ENCODE measurements at regions not wholly inside any gene's neighbourhood (a gene's known extent, or its start where the extent isn't known, plus 50 kb on each side); places are given as distances from the start of the nearest gene placed in this dataset.
A peak's percentile ranks its signal among the peaks of the same experiment; 100 is the strongest.
"Not testable (repeated sequence)": the region's sequence is repeated elsewhere in the genome, so short reads cannot be mapped to it uniquely, and the experiment has no call there.

DNA sequence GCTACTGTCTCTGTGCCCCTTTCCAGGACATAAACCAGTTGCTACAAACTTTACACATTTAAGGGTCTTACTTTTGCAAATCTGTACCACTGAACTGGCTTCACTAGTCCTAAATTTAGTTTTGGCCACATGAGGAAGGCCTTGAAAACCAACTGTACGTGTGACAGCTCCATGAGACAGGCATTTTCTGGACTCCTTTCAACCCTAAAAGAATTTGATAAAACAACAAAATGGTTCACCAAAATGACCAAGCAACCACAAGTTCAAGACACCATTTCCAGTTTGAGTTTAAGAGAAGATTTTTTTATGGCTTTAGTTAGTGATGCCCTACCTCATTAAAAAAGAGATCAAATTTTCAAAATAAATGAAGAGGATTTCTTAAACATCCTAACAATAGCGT, 246.4 kb downstream of the ZNF674 start:
- DNase-seq = no peak

DNA sequence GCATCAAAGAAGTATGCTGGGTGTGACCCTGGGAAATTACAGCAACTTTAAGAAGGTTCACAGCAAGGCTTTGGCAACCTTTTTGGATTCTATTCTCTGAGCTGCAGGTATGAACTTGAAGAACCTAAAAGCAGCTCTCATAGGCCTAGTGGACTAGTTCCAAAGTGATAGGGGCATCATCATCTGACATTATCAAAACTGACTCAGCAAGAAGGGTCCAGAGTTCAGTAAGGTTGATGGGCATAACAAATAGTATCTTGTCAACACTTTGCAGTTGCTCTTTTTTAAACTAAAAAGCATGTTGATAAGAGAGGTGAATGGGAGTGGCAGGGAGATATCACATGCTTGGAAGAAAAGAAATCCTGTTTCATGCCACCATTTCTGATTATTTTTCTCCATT, 249.3 kb downstream of the ZNF674 start:
- no peak for DNase-seq

DNA sequence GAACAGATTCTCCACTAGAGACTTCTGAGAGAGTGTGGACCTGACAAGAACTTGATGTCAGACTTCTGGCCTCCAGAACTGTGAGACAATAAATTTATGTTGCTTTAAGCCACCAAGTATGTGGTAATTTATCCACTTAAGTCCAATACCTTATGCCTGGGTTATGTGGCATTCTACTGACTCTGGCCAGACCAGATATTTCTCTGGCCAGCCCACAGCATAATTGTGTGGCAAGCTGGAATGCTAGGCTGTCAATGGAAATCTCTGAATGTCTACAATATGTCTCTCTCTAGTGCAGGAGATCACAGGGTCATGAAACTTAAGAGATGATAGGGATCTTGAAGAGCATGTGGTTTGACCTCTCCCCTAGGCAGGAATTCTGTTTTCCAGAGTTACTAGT, 251.0 kb downstream of the ZNF674 start:
- DNase-seq = no peak

DNA sequence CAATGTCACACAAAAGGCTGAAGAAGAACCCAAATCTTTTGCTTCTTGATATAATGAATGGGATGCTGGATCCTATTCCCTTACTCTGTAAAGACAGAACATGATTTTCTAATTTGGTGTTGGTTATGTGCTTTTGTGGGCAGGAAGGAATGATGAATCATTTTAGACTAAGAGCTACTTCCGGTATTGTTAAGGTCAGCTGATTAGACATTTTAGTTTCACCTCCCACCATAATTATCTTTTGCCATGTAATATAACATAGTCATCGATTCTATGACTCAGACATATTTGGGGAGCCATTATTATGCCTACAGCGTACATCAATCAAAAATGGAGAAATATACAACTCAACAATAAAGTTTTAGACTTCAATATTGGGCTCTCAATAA, 265.3 kb downstream of the ZNF674 start:
- no peak for DNase-seq

DNA sequence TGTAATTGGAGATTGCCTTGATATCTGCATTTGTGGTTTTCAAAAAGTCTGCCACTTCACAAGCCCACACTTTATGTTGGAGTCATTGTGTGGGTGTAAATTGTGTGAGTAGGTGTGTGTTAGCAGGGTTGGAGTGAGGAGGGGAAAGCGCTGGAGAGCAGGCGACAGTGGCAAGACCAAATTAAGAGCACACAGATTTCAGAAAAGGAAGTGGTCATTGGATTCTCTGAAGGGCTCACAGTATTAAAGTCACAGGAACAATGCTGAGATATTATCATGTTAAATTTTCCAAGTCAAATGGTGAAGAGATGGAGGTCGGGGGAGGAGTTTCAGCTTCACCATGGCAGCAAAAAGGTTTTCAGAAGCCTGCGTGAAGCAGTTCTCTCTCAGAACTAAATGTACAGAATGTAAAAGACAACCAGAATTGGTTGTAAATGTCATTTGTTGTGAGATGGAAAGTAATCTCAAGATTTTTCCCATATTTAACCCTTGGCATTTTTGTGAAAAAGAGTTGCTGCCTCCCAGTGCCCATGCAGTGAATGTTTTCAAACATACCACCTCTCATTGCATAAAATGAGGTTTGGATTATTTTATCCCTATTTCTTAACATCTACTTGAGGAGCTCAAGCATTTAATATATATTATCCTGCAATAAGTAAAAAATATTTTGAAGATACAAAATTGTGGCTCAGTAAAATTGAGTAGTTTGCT, 265.9 kb downstream of the ZNF674 start:
- peak in 1 of 2 experiments; percentile 17 for DNase-seq

DNA sequence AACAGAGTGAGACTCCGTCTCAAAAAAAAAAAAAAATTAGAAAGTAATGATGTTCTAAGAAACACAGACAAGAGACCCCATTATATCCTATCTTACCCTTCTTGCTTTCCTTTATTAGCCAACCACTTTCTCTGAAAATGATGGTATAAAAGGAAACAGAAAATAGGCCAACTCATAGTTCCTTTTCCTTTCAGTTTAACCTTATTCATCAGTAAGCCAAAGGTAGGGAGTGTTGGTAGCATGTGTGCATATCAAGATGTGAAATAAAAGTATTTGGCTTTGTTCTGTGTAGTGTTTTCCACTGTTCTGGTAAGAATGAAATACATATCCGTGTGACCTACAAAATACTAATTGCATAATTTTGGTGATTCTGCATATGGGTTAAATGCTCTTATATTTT, 266.6 kb downstream of the ZNF674 start:
- no peak for DNase-seq

DNA sequence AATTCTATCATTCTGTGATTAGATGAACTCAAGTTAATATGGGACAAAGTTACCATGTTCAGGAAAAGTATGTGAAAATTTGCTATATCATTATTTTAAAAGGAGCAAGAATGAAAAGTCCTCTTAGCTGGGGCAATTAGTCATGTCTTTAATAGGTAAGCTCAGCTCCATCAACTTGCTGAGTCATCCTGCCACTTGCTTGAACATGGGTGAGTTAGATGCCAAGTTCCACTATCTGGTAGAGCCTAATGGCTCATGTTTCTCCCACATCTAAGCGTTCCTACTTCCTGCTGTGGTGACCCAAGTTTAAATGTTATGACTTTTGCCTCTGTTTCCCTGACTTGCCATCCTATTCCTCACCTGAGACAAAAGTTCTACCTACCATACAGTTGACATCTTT, 276.8 kb downstream of the ZNF674 start:
- peak in 1 of 2 experiments; percentile 30 for DNase-seq

DNA sequence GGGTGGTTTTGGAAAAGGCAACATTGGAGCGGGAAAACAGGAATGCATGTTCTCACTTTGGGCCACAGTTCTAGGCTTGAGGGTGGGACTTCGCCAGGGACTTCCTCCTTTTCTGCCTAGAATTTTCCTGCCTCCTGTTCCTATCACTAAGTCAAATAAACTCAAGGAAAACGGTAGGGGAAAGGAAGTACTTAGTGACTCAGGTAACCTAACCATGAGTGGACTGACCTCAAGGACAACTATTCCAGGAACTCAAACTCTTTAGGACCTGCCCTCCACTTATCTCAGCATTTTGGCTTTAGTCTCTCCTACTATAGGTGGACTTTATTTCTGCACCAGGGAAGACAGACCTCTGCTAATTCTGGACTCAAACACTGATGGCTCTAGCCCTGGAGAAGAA, 281.7 kb downstream of the ZNF674 start:
- no peak for DNase-seq

DNA sequence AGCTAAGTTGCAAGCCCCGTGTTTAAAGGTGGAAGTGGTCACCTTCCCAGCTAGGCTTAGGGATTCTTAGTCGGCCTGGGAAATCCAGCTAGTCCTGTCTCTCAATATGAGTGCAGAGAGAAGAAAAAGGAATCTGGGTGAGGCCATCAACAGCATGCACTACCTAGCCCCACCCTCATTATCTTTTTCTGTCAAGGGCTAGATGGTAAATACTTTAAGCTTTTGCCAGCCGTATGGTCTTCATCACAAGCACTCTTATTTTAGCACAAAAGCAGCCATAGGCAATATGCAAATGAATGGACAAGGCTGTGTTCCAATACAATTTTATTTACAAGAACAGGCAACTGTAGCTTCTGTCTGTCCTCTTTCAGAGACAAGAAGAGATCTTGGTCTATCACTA, 282.9 kb downstream of the ZNF674 start:
- DNase-seq = no peak

DNA sequence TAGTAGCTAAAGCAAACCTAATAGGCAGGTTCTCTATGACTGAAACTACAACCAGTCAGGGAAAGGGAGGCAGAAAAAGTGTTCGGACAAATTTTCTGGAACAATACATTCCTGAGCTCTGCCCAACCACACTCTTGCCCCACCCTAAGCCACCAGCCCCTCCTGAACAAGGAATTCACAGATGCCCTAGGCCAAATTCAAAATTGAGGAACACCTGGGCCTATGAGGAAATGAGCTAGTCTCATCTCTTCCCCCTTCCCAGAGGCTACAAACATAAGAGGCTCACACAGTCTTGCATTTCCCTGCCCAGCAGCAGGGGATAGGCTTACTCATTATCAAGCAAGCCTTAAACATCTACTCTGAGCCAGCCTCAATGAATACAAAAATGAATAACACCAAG, 284.7 kb downstream of the ZNF674 start:
- DNase-seq = no peak

DNA sequence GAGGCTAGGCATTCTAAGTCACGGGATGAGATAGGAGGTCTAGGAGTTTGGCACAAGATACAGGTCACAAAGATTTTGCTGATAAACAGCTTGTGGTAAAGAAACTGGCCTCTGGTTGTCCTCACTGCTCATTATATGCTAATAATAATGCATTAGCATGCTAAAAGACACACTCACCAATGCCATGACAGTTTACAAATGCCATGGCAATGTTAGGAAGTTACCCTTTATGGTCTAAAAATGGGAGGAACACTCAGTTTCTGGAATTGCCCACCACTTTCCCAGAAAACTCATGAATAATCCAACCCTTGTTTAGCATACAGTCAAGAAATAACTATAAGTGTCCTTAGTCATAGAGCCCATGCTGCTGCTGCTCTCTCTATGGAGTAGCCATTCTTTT, 286.9 kb downstream of the ZNF674 start:
- no peak for DNase-seq

DNA sequence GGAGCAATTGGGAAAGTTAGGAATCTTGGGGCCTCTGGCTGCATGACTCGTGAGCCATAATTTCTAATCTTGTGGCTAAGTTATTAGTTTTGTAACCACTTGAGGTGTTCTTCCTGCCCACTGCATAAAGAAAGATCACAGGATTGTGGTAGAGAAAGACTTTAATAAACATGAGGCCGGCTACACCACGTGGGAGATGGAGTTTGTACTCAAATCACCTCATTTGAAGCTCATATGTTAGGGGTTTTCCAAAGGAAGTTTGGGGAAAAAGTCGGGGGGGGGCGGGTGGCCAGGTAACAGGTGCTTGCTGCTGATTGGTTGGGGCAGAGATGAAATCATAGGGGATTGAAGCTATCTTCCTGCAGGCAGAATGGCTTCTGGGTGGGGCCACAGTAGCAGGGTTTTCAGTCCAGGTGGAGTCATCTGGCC, 287.8 kb downstream of the ZNF674 start:
- peak in 1 of 2 experiments; percentile 25 for DNase-seq

DNA sequence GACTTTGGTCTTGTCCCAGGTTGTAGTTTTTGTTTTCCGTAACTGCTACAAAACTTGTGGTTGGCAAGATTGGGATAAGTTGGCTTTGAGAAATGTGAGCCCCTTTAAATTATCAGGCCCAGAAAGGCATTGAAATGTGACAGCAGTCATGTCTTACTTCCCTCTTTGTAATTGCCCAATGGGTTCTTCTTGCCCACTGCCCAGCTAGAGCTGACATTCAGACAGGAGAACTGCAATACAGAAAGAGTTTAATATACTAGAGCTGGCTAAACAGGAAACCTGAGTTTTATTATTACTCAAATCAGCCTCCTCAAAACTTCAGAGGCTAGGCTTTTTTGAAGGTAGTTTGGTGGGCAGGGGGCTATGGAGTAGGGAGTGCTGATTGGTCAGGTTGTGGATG, 288.3 kb downstream of the ZNF674 start:
- DNase-seq = no peak

DNA sequence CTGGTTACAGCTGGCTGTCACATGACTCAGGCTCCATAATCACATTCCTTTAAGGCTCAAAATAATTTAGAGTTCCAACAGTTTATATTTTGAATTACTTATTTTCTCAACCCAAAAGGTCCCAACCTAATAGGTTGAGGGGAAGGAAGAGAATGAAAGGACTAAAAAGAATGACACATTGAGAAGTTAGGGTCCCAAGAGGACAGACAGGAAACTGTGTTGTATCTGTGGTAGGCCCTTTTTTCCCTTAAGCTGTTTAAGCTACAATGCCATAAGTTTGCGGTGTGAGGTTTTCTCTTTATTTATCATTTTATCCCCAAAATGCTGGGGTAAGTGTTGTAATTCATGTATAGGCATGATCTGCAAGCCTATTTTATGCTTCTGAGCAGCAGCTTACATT, 290.2 kb downstream of the ZNF674 start:
- DNase-seq = no peak

DNA sequence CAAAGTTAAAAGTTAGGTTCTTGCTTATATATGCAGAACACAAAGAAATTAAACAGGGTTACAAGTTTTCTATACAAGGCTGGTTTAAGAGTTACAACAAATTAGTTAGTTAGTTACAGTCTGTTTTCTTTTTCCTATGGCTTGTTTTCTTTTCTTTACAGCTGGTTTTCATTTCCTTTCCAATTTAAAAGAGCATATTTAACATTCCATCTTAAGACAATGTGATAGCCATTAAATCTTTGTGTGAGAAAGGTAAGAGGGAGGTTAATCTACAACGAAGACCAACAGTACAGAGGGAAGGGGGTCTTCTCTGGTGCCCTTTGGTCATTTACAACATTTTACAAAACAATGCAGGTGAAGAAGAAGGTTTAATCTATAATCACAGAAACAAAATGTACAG, 290.6 kb downstream of the ZNF674 start:
- DNase-seq = no peak

DNA sequence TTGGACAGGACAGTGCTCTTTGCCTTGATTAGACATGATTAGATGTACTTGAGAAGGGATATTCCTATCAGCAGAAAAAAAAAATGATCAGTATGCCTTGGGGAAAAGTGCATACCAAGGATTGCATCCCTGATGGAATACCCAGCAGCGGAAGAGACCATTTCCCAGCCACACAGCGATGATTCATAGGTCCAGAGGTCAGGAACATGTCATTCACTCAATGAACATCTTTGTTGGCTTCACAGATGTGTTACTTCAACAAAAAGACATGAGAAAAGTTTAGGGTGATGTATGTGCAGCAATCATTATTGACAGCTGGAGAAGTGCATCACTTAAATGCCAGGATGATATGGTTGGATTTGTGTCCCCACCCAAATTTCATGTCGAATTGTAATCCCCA, 293.5 kb downstream of the ZNF674 start:
- no peak for DNase-seq

DNA sequence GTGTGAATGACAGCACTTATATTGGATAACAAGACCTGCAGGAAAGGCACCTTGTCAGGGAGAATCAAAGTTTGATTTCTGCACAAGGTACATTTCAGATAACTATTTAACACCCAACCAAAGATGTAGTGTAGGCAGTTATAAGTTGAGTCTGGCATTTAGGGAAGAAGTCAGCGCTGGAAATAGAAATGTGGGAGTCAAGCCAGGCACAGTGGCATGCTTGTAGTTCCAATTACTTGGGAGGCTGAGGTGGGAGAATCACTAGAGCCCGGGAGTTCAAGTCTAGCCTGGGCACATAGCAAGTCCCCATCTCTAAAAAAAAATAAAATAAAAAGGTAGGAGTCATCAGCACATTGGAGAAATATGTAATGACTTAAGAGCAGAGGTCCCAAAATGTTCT, 295.1 kb downstream of the ZNF674 start:
- DNase-seq = no peak

DNA sequence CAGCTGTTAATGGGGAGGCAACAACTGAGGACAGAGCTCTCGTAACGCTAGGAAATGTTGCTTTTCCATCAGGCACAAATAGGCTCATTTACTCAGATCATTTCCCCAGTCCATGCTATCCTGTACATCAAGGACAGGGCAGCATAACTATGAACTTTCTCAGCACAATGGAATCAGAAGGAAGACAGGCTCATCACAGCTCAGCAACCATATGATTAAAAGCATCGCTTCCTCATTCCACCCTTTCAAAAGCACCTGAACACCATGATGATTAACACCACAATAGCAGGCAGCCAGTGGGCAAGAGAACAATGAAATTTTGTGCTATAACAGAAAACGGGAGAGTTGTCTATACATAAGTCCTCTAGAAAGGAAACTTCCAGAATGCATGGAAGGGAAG, 297.8 kb downstream of the ZNF674 start:
- DNase-seq = no peak

DNA sequence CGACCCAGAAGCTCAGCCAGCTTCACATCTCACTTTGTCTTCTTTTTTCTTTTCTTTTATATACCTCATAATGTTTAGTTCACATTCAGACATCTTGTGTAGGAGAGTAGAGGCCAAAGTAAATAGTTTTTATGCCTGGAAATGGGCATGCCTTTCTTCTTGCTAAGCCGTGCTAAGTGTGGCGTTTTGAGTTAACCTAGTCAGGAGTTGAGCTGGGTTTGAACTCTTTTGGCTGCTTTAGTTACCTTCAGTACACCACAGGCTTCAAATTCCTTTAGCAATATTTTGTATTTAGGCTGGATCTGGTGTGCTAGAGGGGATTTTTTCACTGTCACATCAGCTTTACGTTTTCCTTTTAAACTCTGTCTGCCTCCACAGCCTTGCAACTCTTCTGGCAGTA, 300.8 kb downstream of the ZNF674 start:
- no peak for DNase-seq

DNA sequence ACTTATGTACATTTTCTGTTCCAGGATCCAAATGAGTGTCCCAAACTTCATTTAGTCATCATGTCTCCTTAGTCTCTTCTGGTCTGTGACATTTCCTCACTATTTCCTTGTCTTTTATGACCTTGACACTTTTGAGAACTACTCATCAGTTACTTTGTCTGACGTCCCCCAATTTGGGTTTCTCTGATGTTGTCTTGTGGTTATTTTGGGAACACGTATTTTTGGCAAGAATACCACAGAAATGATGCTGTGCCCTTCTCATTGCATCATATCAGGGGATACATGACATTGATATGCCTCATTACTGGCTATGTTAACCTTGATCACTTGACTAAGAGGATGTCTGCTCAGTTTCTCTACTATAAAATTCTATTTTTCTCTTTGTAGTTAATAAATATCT, 308.8 kb downstream of the ZNF674 start:
- no peak for DNase-seq

DNA sequence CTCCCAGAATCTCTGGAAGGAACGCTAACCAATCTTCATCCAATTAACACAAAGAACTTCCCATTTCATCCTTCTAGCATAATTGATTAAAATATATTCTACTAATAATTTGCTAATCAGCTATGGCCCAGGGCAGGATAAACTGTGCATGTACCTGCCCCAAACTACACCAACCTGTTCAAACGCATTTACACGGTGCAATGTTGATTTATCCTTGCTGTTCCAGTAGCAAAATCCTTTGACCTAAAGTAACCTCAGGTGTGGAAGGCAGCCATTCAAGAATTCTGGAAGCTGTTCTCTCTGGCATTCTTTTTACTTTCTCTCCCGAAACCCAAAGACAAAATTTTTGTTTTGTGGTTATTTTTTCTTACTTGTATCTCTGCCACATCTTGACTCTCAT, 309.4 kb downstream of the ZNF674 start:
- no peak for DNase-seq

DNA sequence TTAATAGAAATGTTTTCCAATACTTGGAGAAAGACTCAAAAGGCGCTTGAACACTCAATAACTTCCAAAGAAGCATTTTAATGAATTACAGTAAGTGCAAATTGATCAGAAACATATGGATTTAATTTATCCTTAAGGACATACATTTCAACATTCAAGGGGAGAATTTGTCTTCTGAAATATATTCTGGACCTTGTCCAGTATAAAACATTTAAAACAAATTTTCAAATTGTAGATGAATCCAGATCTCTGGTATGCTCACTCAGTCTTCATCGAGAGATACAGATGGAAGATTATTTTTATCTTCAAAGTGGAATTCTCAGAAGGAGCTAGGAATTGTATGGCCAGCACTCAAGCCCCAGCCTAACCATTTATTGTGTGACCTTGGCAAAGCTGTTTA, 310.4 kb downstream of the ZNF674 start:
- DNase-seq = no peak

DNA sequence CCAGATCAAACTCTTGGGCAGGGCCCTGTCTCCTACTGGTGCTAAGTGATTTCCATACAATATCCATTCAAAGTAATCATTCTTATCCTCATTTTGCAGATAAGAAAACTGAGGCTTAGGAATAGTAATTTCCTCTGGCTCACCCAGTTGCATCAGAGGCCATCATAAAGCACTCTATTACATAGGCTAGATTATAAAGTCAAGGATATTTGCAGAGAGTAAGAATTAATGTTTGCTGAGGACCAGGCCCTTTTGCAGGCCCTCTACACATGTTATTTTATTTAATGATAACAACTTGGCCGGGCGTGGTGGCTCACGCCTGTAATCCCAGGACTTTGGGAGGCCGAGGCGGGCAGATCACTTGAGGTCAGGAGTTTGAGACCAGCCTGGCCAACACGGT, 316.8 kb downstream of the ZNF674 start:
- no peak for DNase-seq

DNA sequence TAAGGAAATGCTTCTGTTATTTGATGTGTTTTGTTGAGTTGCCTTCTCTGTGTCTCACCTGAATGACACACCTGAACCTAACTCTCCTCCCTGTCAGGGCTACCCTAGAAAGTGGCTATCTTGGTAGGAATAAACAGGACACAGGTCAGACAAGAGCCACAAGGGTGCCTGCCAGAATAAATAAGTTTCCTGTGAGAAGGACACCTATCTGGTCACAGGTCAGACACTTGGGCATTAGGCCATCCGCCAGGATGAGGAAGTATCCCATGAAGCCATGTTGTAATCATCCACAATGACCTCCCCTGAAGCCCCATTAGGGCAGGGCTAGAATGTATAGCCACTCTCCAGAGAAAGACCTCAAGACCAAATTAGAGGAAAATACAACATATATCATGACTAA, 318.8 kb downstream of the ZNF674 start:
- DNase-seq = no peak

DNA sequence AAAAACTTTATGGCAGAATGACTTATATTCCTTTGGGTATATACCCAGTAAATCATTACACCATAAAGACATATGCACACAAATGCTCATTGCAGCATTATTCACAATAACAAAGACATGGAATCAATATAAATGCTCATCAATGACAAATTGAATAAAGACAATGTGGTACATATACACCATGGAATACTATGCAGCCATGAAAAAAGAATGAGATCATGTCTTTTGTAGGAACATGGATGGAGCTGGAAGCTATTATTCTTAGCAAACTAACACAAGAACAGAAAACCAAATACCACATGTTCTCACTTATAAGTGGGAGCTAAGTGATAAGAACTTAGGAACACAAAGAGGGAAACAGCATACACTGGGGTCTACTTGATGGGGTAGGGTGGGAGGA, 321.7 kb downstream of the ZNF674 start:
- DNase-seq = not testable (repeated sequence)

DNA sequence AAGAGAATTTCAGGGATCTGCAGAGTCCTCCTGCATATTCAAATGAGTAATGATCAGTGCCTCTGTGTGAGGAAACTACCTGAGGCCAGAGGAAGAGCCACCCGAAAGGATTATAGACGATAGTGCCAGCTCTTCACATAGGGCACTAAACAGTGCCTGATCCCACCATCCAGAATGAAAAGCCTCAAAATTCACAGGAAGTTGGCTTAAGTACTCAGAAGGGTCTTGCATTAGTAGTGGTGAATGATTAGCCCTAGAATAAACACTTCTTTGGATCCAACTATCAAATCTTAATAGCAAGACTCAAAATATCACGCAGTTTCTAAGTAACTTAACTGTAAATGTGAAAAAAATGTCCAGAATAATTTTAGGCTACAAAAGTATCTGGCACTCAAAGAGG, 324.4 kb downstream of the ZNF674 start:
- no peak for DNase-seq

Data from stimulated activated CD4-positive, alpha-beta T cell treated with anti-CD3 and anti-CD28 coated beads, Interleukin-4, amount 100 ng/mL, for 4 hours (primary cell).